ENCODE measurements at regions not wholly inside any gene's neighbourhood (a gene's known extent, or its start where the extent isn't known, plus 50 kb on each side); places are given as distances from the start of the nearest gene placed in this dataset.
A peak's percentile ranks its signal among the peaks of the same experiment; 100 is the strongest.

- no peak for DNase-seq (ENCODE audit: low read depth)
Observed at GRCh38 chr10:8992009-8992408, 937.5 kb downstream of the GATA3 start.

GRCh38 chr10:8993864-8994263 is 939.4 kb downstream of the GATA3 start:
- DNase-seq (ENCODE audit: low read depth) = no peak

DNA sequence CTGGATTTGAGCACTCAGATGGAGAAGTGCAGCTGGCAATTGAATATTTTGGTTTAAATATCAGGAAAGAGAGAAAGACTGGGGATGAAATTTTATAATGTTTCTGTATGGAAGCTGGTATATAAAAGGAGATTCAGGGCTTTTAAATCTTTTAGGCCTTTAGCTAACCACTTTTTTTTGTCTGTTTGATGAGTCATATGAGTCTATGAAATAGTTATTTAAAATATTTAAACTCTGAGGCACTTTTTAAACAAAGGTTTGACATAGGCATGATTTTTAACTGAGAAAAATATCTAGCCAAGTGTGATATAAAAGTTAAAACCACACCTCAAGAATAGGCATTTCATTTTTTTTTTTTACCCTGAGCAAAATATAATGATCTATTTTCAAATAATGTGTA is 944.3 kb downstream of the GATA3 start:
- DNase-seq (ENCODE audit: low read depth) = no peak

DNA sequence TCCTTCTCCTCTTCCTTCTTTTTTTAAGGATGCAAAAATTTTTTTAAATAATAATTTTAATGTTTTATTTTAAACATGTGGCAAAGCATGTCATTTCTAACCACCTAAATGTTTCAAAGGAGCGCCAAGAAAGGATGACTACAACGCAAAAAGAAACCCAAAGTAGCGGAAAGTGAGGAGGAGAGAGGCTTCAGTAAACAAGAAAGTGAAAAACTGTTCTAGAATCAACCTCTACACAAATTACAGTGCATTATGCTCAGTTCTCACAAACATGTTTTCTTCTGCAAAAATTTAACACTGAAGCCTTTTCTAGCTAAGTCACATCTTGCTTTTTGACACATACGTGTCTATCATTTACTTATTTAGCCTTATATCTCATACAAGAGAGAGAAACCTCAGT is 948.6 kb downstream of the GATA3 start:
- DNase-seq (ENCODE audit: low read depth) = no peak

DNA sequence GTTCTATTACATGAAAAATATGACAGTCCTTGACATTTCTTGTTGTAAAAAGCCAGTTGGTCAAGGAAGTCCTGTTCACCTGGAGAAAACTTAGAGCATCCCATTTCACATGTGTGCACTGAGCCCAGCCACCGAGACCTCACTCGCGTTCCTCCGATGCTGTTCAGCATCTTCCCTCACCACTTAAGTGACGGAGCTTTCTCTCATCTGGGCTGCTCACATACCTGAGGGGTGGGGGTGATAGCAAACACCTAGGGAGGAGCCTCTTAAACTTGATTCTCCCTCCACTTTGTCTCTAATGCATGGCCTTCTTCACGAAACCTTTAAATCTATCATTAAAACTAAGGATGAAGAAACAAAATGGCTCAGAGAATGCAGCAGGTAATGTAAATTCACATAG is 950.2 kb downstream of the GATA3 start:
- DNase-seq (ENCODE audit: low read depth) = no peak

GRCh38 chr10:9009505-9009904 is 955.0 kb downstream of the GATA3 start:
- DNase-seq (ENCODE audit: low read depth) = peak; percentile 0

DNA sequence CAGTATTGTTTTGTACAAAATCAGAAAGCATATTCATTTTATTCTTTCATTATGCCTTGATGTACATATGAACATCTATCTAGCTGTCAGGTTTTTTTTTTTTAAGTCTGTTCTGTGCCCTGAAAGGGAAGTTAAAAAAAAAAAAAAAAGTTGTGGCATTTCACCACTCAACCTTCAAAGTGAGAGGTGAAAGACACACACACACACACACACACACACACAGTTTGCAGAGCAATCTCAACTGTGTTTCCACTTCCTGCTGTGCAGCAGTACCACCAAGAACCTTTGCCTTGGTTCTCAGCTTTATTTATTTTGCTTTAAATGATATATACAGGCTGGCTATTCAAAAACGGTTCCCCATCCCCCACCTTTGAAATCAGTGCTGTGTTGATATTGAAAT is 955.6 kb downstream of the GATA3 start:
- DNase-seq (ENCODE audit: low read depth) = no peak

- no peak for DNase-seq (ENCODE audit: low read depth)
Observed at GRCh38 chr10:9010931-9011670, 956.6 kb downstream of the GATA3 start.

DNA sequence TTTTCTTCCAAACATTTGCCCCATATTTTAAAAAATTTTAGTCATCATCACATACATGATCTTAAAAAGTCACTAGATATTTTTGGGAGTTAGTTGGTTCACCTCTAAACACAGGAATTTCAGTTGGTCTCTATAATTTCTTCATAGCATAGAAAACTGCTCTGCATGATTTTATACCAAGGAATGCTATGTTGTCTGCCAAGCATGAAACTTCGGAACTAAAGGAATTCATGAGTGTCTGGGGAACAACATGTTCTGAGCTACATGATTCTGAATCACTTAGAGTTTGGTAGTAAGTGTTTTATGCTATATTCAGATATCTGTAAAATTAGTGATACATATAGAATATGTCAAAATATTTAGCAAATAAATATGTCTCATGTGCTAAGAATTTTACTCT is 957.8 kb downstream of the GATA3 start:
- no peak for DNase-seq (ENCODE audit: low read depth)

GRCh38 chr10:9015005-9015404 is 960.5 kb downstream of the GATA3 start:
- no peak for DNase-seq (ENCODE audit: low read depth)

- no peak for DNase-seq (ENCODE audit: low read depth)
Observed at GRCh38 chr10:9015447-9015846, 961.0 kb downstream of the GATA3 start.

DNA sequence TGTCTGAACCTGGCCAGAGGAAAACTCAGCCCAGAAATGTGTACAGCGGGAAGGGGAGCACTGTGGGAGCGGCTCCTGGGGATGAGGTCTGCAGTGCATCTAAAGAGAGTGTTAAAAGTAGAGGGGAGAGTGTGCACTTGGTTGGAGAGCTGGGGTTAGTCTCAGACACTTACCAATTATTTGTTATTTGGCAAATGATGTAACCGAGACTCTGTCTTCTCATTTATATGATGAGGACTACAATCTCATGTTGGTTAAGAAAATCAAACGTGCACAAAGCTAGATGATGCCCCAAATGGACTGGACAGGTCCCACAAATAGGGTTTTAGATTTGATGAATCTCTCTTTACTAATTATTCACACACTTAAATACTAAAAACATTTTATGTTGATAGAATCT is 962.4 kb downstream of the GATA3 start:
- no peak for DNase-seq (ENCODE audit: low read depth)

GRCh38 chr10:9018195-9019173 is 964.0 kb downstream of the GATA3 start:
- DNase-seq (ENCODE audit: low read depth) = no peak

DNA sequence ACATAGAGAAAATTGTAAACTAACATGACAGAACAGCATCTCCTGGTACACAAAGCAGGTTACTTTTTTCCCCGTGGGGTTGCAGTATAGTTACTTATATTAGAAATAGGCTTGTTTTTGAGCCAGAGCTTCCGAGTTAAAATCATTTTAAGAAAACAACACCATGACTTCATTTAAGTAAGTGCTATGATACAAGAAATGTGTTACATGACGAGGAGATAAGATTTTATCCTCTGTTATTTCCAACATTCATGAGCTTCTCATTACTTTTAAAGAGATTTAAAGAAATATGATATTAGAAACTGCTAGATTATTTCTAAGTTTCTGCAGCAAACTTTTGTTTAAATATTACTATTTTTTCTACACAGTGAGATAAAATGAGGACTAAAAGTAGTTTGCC is 968.7 kb downstream of the GATA3 start:
- no peak for DNase-seq (ENCODE audit: low read depth)

DNA sequence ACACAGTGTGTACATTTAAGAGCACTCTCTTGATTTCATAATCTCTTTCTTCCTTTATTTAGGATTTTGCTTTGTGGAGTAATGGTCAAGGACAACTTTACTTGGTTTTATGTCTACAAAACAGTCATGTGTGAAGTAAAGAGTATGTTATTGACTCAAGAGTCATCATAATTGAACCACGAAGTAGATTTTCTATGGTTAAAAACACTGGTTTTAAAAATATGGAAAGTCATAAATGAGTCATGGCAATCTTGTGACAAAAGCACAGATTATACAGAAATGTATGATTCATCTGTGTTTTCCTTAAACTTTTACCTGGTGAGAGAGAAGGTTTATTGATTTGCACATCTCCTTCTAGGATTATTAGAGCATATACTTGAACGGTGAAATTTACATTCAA is 969.7 kb downstream of the GATA3 start:
- no peak for DNase-seq (ENCODE audit: low read depth)

DNA sequence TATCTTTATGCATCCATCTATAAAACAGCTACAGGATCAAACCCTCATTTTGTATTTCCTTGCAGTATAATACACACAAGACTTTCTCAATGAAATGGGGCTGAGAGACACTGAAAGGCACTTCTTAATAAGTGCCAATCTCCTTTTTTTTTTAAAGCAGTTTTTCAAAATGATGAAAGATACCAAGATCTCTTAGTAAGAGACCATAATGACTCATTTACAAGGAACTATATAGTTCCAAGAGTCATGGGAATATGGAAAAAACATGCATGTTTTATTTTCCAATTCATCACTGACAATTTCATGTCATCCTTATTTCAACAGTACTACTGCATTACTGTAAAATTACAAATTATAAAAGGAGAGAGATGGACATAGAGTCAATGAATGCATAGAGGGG is 973.7 kb downstream of the GATA3 start:
- DNase-seq (ENCODE audit: low read depth) = no peak

DNA sequence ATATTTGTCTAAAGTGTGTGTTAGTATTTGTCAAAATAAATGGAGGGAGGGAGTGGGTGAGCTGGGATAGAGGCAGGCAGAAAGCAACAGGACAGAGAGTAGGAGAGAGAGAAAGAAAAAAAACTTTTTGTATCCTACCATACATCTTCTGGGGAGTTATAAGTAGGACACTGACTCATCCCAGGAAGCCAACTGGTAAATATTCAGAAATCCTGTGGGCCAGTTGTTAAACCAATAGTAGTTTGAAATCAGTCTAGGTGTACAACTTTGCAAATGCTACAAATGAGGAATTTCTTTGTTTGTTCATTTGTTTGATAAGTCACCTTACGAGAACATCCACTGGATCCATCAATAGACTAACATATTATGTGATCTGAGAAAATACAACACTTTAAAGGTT is 980.9 kb downstream of the GATA3 start:
- no peak for DNase-seq (ENCODE audit: low read depth)

GRCh38 chr10:9036711-9037204 is 982.3 kb downstream of the GATA3 start:
- no peak for DNase-seq (ENCODE audit: low read depth)

GRCh38 chr10:9038146-9038714 is 983.7 kb downstream of the GATA3 start:
- no peak for DNase-seq (ENCODE audit: low read depth)

- DNase-seq (ENCODE audit: low read depth) = no peak
Observed at GRCh38 chr10:9043466-9043865, 989.0 kb downstream of the GATA3 start.

- DNase-seq (ENCODE audit: low read depth) = no peak
Observed at GRCh38 chr10:9045311-9045710, 990.8 kb downstream of the GATA3 start.

DNA sequence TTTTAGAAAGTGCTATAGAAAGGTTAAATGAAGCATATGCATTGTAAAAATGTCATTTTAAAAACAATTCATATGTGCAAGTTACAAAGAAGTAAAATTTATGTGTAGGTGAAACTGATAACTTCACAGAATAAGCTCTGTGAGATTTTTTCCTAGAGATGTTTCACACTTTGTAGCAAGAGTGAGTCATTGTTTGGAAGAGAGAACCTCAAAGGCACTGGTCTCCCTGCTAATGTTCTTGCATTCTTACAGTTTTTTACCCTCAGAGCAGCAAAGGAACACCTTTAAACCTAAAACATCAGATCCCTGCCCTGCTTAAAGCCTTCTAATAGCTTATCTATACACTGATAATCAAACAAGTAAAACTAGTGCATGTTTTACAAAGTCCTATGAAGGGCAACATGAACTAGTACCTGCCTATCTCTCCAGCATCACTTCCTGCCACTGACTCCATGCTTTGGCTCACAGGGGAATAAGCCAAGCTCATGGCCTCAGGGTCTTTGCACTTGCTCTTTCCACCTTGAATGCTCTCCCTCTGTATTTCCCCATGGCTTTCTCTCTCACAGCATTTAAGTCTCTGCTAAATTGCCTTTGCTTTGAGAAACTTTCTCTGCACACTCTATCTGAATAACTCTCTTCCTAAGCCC is 997.0 kb downstream of the GATA3 start:
- no peak for DNase-seq (ENCODE audit: low read depth)

Data from ELR (cell line).